ENCODE measurements at regions not wholly inside any gene's neighbourhood (a gene's known extent, or its start where the extent isn't known, plus 50 kb on each side); places are given as distances from the start of the nearest gene placed in this dataset.

- no peak for TF ChIP-seq SP4 (IDR thresholded peaks at IDR 0.05; ENCODE audit: low read length)
- TF ChIP-seq JUN (IDR thresholded peaks at IDR 0.05; ENCODE audit: low read depth, low read length): no peak
- no peak for TF ChIP-seq KDM1A (IDR thresholded peaks at IDR 0.05; ENCODE audit: borderline replicate concordance, low read length)
- TF ChIP-seq E2F6 (IDR thresholded peaks at IDR 0.05): no peak
- no peak for TF ChIP-seq BRCA1 (IDR thresholded peaks at IDR 0.05; ENCODE audit: low read depth, low read length)
Measured at GRCh38 chr11:81829976-81830375, 903.7 kb downstream of the FAM181B start (continued).

All from H1 (cell line).